ENCODE measurements at regions not wholly inside any gene's neighbourhood (a gene's known extent, or its start where the extent isn't known, plus 50 kb on each side); places are given as distances from the start of the nearest gene placed in this dataset.

GRCh38 chr18:55886886-55887285, 298.9 kb upstream of the TCF4 start:
- Histone ChIP-seq H3K27me3 (no peaks in the 10 kb centered on the region), H3K4me1 (no peaks in the 10 kb centered on the region), H3K27ac (no peak overlapping the region), H3K4me3 (no peak overlapping the region), H3K36me3 (no peaks in the 10 kb centered on the region), H3K9me3 (no peaks in the 10 kb centered on the region)
- no peak for ATAC-seq
- WGBS, 2 donors: 86% methylated on average over 4 of the region's 4 CpGs
- no peak for TF ChIP-seq CTCF (IDR thresholded peaks at IDR 0.05)
- intact Hi-C loops (cut with DNase I): no loop called here
- FAIRE-seq: no peak
- no peak for DNase-seq

GRCh38 chr18:55884498-55884897, 296.5 kb upstream of the TCF4 start:
- no peak overlapping the region for H3K4me3 ChIP-seq
- TF ChIP-seq CTCF (IDR thresholded peaks at IDR 0.05): no peak
- no peaks in the 10 kb centered on the region for H3K27me3 ChIP-seq
- H3K9me3 ChIP-seq: no peaks in the 10 kb centered on the region
- no peak overlapping the region for H3K27ac ChIP-seq
- no peaks in the 10 kb centered on the region for H3K36me3 ChIP-seq
- WGBS, 2 donors: 30 to 34% methylated on average over 2 of the region's 2 CpGs
- no peak for FAIRE-seq
- no peak for DNase-seq
- intact Hi-C loops (cut with DNase I): no loop called here
- ATAC-seq: no peak
- no peaks in the 10 kb centered on the region for H3K4me1 ChIP-seq

GRCh38 chr18:55880617-55881016, 292.6 kb upstream of the TCF4 start:
- intact Hi-C loops (cut with DNase I): no loop called here
- TF ChIP-seq CTCF (IDR thresholded peaks at IDR 0.05): no peak
- Histone ChIP-seq H3K27me3 (no peaks in the 10 kb centered on the region), H3K27ac (no peak overlapping the region), H3K4me3 (no peak overlapping the region), H3K4me1 (no peaks in the 10 kb centered on the region), H3K36me3 (no peaks in the 10 kb centered on the region), H3K9me3 (no peaks in the 10 kb centered on the region)
- no peak for FAIRE-seq
- WGBS, 2 donors: 84 to 85% methylated on average over 8 of the region's 8 CpGs
- no peak for ATAC-seq
- no peak for DNase-seq

GRCh38 chr18:55879331-55879730, 291.3 kb upstream of the TCF4 start:
- Histone ChIP-seq H3K4me3 (no peak overlapping the region), H3K9me3 (no peaks in the 10 kb centered on the region), H3K27ac (no peak overlapping the region), H3K4me1 (no peaks in the 10 kb centered on the region), H3K27me3 (no peaks in the 10 kb centered on the region), H3K36me3 (no peaks in the 10 kb centered on the region)
- ATAC-seq: no peak
- 57 to 69% methylated on average over 2 of the region's 2 CpGs for WGBS, 2 donors
- DNase-seq: no peak
- intact Hi-C loops (cut with DNase I): no loop called here
- no peak for TF ChIP-seq CTCF (IDR thresholded peaks at IDR 0.05)
- no peak for FAIRE-seq

GRCh38 chr18:55878224-55878623, 290.2 kb upstream of the TCF4 start:
- Histone ChIP-seq H3K36me3 (no peaks in the 10 kb centered on the region), H3K9me3 (no peaks in the 10 kb centered on the region), H3K4me1 (no peaks in the 10 kb centered on the region), H3K27ac (no peak overlapping the region), H3K4me3 (no peak overlapping the region), H3K27me3 (no peaks in the 10 kb centered on the region)
- DNase-seq (no peak), ATAC-seq (peak in 1 of 4 donors; percentile 28), FAIRE-seq (no peak)
- intact Hi-C loops (cut with DNase I): no loop called here
- TF ChIP-seq CTCF (IDR thresholded peaks at IDR 0.05): no peak
- WGBS, 2 donors: 89 to 100% methylated on average over 1 of the region's 1 CpG

Data from pancreas (tissue), 10 donors.